HCT116 (cell line): ENCODE measurements at regions not wholly inside any gene's neighbourhood (a gene's known extent, or its start where the extent isn't known, plus 50 kb on each side); places are given as distances from the start of the nearest gene placed in this dataset.

Experiments used
- ATAC-seq: fragments of 200-7000 bp; cut with Tn5 transposase; 2 replicates; pipeline ENCODE4 v1.9.1; 2020; ENCODE audit warnings: mild to moderate bottlenecking, moderate library complexity
- BruUV-seq: library from RNA; stranded (reverse); fragments of 400-500 nt; replicated peaks from 2 replicates; lab custom pipeline; 2021; lab: Mats Ljungman, UMichigan
- CTCF ChIA-PET: fragments of 300-600 bp; sonication (Branson Sonifier 250); formaldehyde crosslinking; loops from one replicate; lab custom pipeline; 2021; ENCODE audit warnings: antibody characterized with exemption; lab: Charles Lee
- POLR2A ChIA-PET: fragments of 300-600, 350-600 bp; sonication (Branson Sonifier 250); formaldehyde crosslinking; loops from one replicate; lab custom pipeline; 2021; ENCODE audit warnings: antibody characterized with exemption; lab: Charles Lee
- RAD21 ChIA-PET, 2 experiments: fragments of 300-600 bp; sonication (Branson Sonifier 250); formaldehyde crosslinking; loops; one replicate each; lab custom pipeline; 2023; ENCODE audit warnings: low total read pairs in 2 of 2; ENCODE audit not compliant: uncharacterized antibody in 2 of 2, unreplicated experiment in 2 of 2, low non-redundant PET in 1 of 2; lab: Charles Lee
- DNase-seq: peaks from one replicate; pipeline ENCODE4 v3.0.0-alpha.2; 2010; ENCODE audit warnings: low read depth, low spot score
- H2AFZ ChIP-seq: fragments of 200-600 bp; shearing (Covaris generic), sonication (generic); 2 replicates; pipeline ENCODE4 v1.6.1; 2017; ENCODE audit warnings: low read depth, mixed run types, mixed read lengths, antibody characterized with exemption, low read length; ENCODE audit not compliant: poor library complexity, severe bottlenecking
- H3K27ac ChIP-seq: 2 replicates; pipeline ENCODE4 v1.5.1; 2012; ENCODE audit warnings: low read depth, low read length
- H3K27me3 ChIP-seq: fragments of 200-600 bp; sonication (generic); 2 replicates; pipeline ENCODE4 v1.6.1; 2016; ENCODE audit warnings: mixed run types, low read length, mixed read lengths; ENCODE audit not compliant: insufficient read depth
- H3K36me3 ChIP-seq, 2 experiments: fragments of 200-500 bp in 1 of 2; fragments of 200-600 bp in 1 of 2; sonication (Bioruptor generic) in 1 of 2; sonication (generic) in 1 of 2; 2 replicates each; pipeline versions ENCODE4 v1.5.1 to v1.6.1; 2014 to 2016; ENCODE audit warnings: low read length in 2 of 2, inconsistent platforms in 1 of 2, mixed read lengths in 1 of 2, mixed run types in 1 of 2; ENCODE audit not compliant: insufficient read depth in 2 of 2, control insufficient read depth in 1 of 2
- H3K4me1 ChIP-seq, 2 experiments: fragments of 200-600 bp in 1 of 2; sonication (generic) in 1 of 2; 2 replicates each; pipeline versions ENCODE4 v1.5.1 to v1.6.1; 2012 to 2017; ENCODE audit warnings: low read length in 2 of 2, inconsistent platforms in 1 of 2, mild to moderate bottlenecking in 1 of 2, mixed read lengths in 1 of 2, mixed run types in 1 of 2, moderate library complexity in 1 of 2; ENCODE audit not compliant: insufficient read depth in 2 of 2, control insufficient read depth in 1 of 2
- H3K4me2 ChIP-seq: fragments of 200-600 bp; sonication (generic); 2 replicates; pipeline ENCODE4 v1.6.1; 2017; ENCODE audit warnings: mixed run types, low read length, mixed read lengths
- H3K4me3 ChIP-seq, 2 experiments: fragments of 200-600 bp in 1 of 2; sonication (generic) in 1 of 2; replicated peaks in 1 of 2; 2 replicates each; pipeline ENCODE4 v1.5.1; 2011 to 2016; ENCODE audit warnings: low read length in 2 of 2, control low read depth in 1 of 2, low read depth in 1 of 2, mild to moderate bottlenecking in 1 of 2, mixed read lengths in 1 of 2, mixed run types in 1 of 2
- H3K79me2 ChIP-seq: fragments of 200-600 bp; sonication (generic); 2 replicates; pipeline ENCODE4 v1.6.1; 2017; ENCODE audit warnings: mild to moderate bottlenecking, mixed run types, low read length, moderate library complexity, mixed read lengths; ENCODE audit not compliant: insufficient read depth
- H3K9ac ChIP-seq: fragments of 200-600 bp; sonication (generic); 2 replicates; pipeline ENCODE4 v1.6.1; 2016; ENCODE audit warnings: low read length, mixed read lengths
- H3K9me2 ChIP-seq: fragments of 200-600 bp; sonication (generic), shearing (Covaris generic); 2 replicates; pipeline ENCODE4 v1.6.1; 2017; ENCODE audit warnings: mixed run types, mild to moderate bottlenecking, moderate library complexity; ENCODE audit not compliant: insufficient read depth
- H3K9me3 ChIP-seq, 2 experiments: fragments of 200-500 bp in 1 of 2; fragments of 200-600 bp in 1 of 2; sonication (Bioruptor generic) in 1 of 2; sonication (generic) in 1 of 2; 2 replicates each; pipeline ENCODE4 v1.6.1; 2014 to 2017; ENCODE audit warnings: low read length in 2 of 2, mixed read lengths in 2 of 2, inconsistent platforms in 1 of 2, low read depth in 1 of 2, mild to moderate bottlenecking in 1 of 2, mixed run types in 1 of 2, moderate library complexity in 1 of 2; ENCODE audit not compliant: control insufficient read depth in 1 of 2, insufficient read depth in 1 of 2
- H4K20me1 ChIP-seq: fragments of 200-600 bp; sonication (generic), shearing (Covaris generic); 2 replicates; pipeline ENCODE4 v1.6.1; 2017; ENCODE audit warnings: mixed run types, mild to moderate bottlenecking, moderate library complexity; ENCODE audit not compliant: insufficient read depth
- CBX3 ChIP-seq: IDR thresholded peaks from 2 replicates; pipeline ENCODE4 v1.6.1; 2012; ENCODE audit warnings: low read depth
- ELF1 ChIP-seq: IDR thresholded peaks from 2 replicates; pipeline ENCODE4 v1.6.1; 2012; ENCODE audit warnings: low read depth, borderline replicate concordance
- MAX ChIP-seq: IDR thresholded peaks from 2 replicates; pipeline ENCODE4 v1.6.1; 2012
- POLR2A ChIP-seq: IDR thresholded peaks from 2 replicates; pipeline ENCODE4 v1.7.0; 2011; ENCODE audit warnings: borderline replicate concordance; ENCODE audit not compliant: insufficient read depth, insufficient read length; ENCODE audit errors: extremely low read depth
- POLR2AphosphoS5 ChIP-seq: IDR thresholded peaks from 2 replicates; pipeline ENCODE4 v1.6.1; 2011; ENCODE audit warnings: mild to moderate bottlenecking, low read depth, low read length, moderate library complexity
- RAD21 ChIP-seq: IDR thresholded peaks from 2 replicates; pipeline ENCODE4 v1.6.1; 2012; ENCODE audit warnings: low read depth, mild to moderate bottlenecking
- SIN3A ChIP-seq: IDR thresholded peaks from 2 replicates; pipeline ENCODE4 v1.6.1; 2012; ENCODE audit warnings: low read depth
- TCF7L2 ChIP-seq: IDR thresholded peaks from 2 replicates; pipeline ENCODE4 v1.7.0; 2011; ENCODE audit warnings: borderline replicate concordance, inconsistent platforms; ENCODE audit not compliant: insufficient read depth, insufficient read length; ENCODE audit errors: extremely low read depth
- ZFX ChIP-seq: fragments of 450-650 bp; IDR thresholded peaks from 2 replicates; pipeline ENCODE4 v1.6.1; 2017
- ZNF274 ChIP-seq: fragments of 200-500 bp; sonication (Bioruptor generic); IDR thresholded peaks from 2 replicates; pipeline ENCODE4 v1.6.1; 2014; ENCODE audit warnings: mild to moderate bottlenecking, low read depth, low read length, inconsistent platforms
- intact Hi-C: fragments of 100-400 bp; cut with micrococcal nuclease; formaldehyde crosslinking; loops from 2 replicates; pipeline ENCODE4 v1.10.0; 2022
- TF ChIP-seq, protein P1 (sequence below): IDR thresholded peaks from 2 replicates; pipeline ENCODE4 v1.6.1; 2012; ENCODE audit warnings: low read depth

DNA sequence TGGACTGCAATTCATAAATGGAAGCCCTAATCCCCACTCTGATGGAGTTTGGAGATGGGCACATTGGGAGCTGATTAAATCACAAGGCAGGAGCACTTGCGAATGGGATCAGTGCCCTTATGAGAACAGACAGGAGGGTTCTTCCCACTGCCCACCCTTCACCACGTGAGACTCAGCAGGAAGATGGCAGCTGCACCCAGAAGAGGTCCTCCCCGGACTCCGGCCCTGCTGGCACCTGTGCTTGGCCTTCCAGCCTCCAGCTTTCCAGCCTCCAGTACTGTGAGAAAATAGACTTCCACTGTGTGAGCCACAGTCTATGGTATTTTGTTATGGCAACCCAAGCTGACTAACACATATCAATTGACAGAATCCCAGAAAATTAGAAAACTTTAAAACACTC is 267.6 kb upstream of the SALL3 start (continued):
- TF ChIP-seq, protein P1, sequence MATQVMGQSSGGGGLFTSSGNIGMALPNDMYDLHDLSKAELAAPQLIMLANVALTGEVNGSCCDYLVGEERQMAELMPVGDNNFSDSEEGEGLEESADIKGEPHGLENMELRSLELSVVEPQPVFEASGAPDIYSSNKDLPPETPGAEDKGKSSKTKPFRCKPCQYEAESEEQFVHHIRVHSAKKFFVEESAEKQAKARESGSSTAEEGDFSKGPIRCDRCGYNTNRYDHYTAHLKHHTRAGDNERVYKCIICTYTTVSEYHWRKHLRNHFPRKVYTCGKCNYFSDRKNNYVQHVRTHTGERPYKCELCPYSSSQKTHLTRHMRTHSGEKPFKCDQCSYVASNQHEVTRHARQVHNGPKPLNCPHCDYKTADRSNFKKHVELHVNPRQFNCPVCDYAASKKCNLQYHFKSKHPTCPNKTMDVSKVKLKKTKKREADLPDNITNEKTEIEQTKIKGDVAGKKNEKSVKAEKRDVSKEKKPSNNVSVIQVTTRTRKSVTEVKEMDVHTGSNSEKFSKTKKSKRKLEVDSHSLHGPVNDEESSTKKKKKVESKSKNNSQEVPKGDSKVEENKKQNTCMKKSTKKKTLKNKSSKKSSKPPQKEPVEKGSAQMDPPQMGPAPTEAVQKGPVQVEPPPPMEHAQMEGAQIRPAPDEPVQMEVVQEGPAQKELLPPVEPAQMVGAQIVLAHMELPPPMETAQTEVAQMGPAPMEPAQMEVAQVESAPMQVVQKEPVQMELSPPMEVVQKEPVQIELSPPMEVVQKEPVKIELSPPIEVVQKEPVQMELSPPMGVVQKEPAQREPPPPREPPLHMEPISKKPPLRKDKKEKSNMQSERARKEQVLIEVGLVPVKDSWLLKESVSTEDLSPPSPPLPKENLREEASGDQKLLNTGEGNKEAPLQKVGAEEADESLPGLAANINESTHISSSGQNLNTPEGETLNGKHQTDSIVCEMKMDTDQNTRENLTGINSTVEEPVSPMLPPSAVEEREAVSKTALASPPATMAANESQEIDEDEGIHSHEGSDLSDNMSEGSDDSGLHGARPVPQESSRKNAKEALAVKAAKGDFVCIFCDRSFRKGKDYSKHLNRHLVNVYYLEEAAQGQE: no peak
- TF ChIP-seq TCF7L2 (no peak), ELF1 (no peak), SIN3A (no peak), POLR2AphosphoS5 (no peak), MAX (no peak), RAD21 (no peak), ZNF274 (no peak), POLR2A (no peak), CBX3 (no peak)

GRCh38 chr18:78713069-78713468 is 266.5 kb upstream of the SALL3 start:
- no peak overlapping the region for H3K27ac ChIP-seq
- no peaks in the 10 kb centered on the region for H4K20me1 ChIP-seq
- no peaks in the 10 kb centered on the region for H3K79me2 ChIP-seq
- ATAC-seq (no peak), DNase-seq (no peak)
- no peaks in the 10 kb centered on the region for H3K4me1 ChIP-seq
- H3K4me3 ChIP-seq: no peak overlapping the region
- intact Hi-C loops: no loop called here
- no peak overlapping the region for H2AFZ ChIP-seq
- TF ChIP-seq, protein P1: peak; percentile 57
- no peak for TF ChIP-seq ZFX
- ChIA-PET RAD21 (no interaction called here), POLR2A (no interaction called here), CTCF (no interaction called here)
- no peaks in the 10 kb centered on the region for H3K36me3 ChIP-seq
- H3K9me2 ChIP-seq: no peaks in the 10 kb centered on the region
- no peak overlapping the region for H3K9ac ChIP-seq
- H3K4me2 ChIP-seq: no peak overlapping the region
- no TSS peak for BruUV-seq
- H3K9me3 ChIP-seq: no peaks in the 10 kb centered on the region
- peaks cover 13% of the 10 kb centered on the region for H3K27me3 ChIP-seq
